A549 (cell line): ENCODE measurements at regions not wholly inside any gene's neighbourhood (a gene's known extent, or its start where the extent isn't known, plus 50 kb on each side); places are given as distances from the start of the nearest gene placed in this dataset.

Experiments
- ATAC-seq, 2 experiments: fragments of 200-7000 bp in 1 of 2; fragments of >200 bp in 1 of 2; cut with Nextera tagmentation in 1 of 2; cut with Tn5 transposase in 1 of 2; 3 replicates each; pipeline versions ENCODE4 v1.8.0 to v1.9.1; 2018 to 2020; ENCODE audit warnings: mild to moderate bottlenecking in 1 of 2, moderate library complexity in 1 of 2
- CTCF ChIA-PET: fragments of 300-600 bp; sonication (Branson Sonifier 250); formaldehyde crosslinking; extraction: SDS; loops from one replicate; lab custom pipeline; 2021; ENCODE audit warnings: antibody characterized with exemption, inconsistent platforms; lab: Yijun Ruan, JAX
- POLR2A ChIA-PET: fragments of 350-600 bp; formaldehyde crosslinking; extraction: SDS; loops from one replicate; lab custom pipeline; 2021; ENCODE audit warnings: antibody characterized with exemption, inconsistent platforms; lab: Yijun Ruan, JAX
- DNase-seq, 2 experiments: peaks; one replicate each; pipeline versions ENCODE4 v3.0.0 to v3.0.0-alpha.2; 2011 to 2016; ENCODE audit warnings: low read depth in 1 of 2, low spot score in 1 of 2
- FAIRE-seq: peaks from 2 replicates; lab custom pipeline; 2011; peaks lifted over from hg19 to GRCh38; lab: Jason Lieb, UNC
- H3K27ac ChIP-seq, 2 experiments: fragments of >200 bp; sonication (Bioruptor Twin); formaldehyde crosslinking; 3 replicates each; pipeline ENCODE4 v1.5.1; 2016 to 2017
- H3K4me1 ChIP-seq: fragments of >200 bp; sonication (Bioruptor Twin); formaldehyde crosslinking; 3 replicates; pipeline ENCODE4 v1.6.1; 2016
- H3K4me2 ChIP-seq: fragments of >200 bp; sonication (Bioruptor Twin); formaldehyde crosslinking; 3 replicates; pipeline ENCODE4 v1.6.1; 2016
- H3K4me3 ChIP-seq: fragments of >200 bp; sonication (Bioruptor Twin); formaldehyde crosslinking; 3 replicates; pipeline ENCODE4 v1.5.1; 2016
- H3K9me3 ChIP-seq: fragments of >200 bp; sonication (Bioruptor Twin); formaldehyde crosslinking; 3 replicates; pipeline ENCODE4 v1.6.1; 2016
- BCL3 ChIP-seq: fragments of >200 bp; sonication (Bioruptor Twin); formaldehyde crosslinking; IDR thresholded peaks from 3 replicates; pipeline ENCODE4 v1.6.1; 2016
- CEBPB ChIP-seq, 2 experiments: fragments of >200 bp in 1 of 2; sonication (Bioruptor Twin) in 1 of 2; formaldehyde crosslinking in 1 of 2; IDR thresholded peaks; 2 replicates each; pipeline ENCODE4 v1.6.1; 2012 to 2016
- CHD2 ChIP-seq: fragments of 150-350 bp; IDR thresholded peaks from 2 replicates; pipeline ENCODE4 v1.6.1; 2014; ENCODE audit warnings: low read length; ENCODE audit not compliant: partially characterized antibody
- CTCF ChIP-seq: fragments of >200 bp; sonication (Bioruptor Twin); formaldehyde crosslinking; IDR thresholded peaks from 3 replicates; pipeline ENCODE4 v1.5.1; 2016
- E2F6 ChIP-seq: IDR thresholded peaks from 2 replicates; pipeline ENCODE4 v1.6.1; 2012; ENCODE audit warnings: low read depth, borderline replicate concordance
- EHF ChIP-seq: fragments of 250-450 bp; sonication (Bioruptor Pico); IDR thresholded peaks from 2 replicates; pipeline ENCODE4 v1.5.0; 2020; ENCODE audit warnings: mild to moderate bottlenecking
- EHMT2 ChIP-seq: fragments of 200-600 bp; sonication (generic); IDR thresholded peaks from 2 replicates; pipeline ENCODE4 v1.6.1; 2016; ENCODE audit warnings: antibody characterized with exemption, low read depth, mild to moderate bottlenecking, moderate library complexity
- EP300 ChIP-seq, 2 experiments: fragments of >200 bp; sonication (Bioruptor Twin); formaldehyde crosslinking; IDR thresholded peaks; 2 replicates in 1 of 2; 3 replicates in 1 of 2; pipeline ENCODE4 v1.6.1; 2016 to 2017
- ESRRA ChIP-seq: fragments of 150-350 bp; IDR thresholded peaks from 2 replicates; pipeline ENCODE4 v1.6.1; 2014; ENCODE audit warnings: mild to moderate bottlenecking, low read length, borderline replicate concordance
- GATA3 ChIP-seq: IDR thresholded peaks from 2 replicates; pipeline ENCODE4 v1.6.1; 2012; ENCODE audit warnings: borderline replicate concordance
- HEYL ChIP-seq: fragments of 250-450 bp; sonication (Bioruptor Pico); IDR thresholded peaks from 2 replicates; pipeline ENCODE4 v1.8.0; 2021; ENCODE audit warnings: mild to moderate bottlenecking, moderate library complexity
- HOXA7 ChIP-seq: fragments of 250-450 bp; sonication (Bioruptor Pico); IDR thresholded peaks from 2 replicates; pipeline ENCODE4 v1.5.0; 2020; ENCODE audit warnings: mild to moderate bottlenecking, moderate library complexity
- JUN ChIP-seq, 2 experiments: fragments of >200 bp; sonication (Bioruptor Twin); formaldehyde crosslinking; IDR thresholded peaks; 2 replicates in 1 of 2; 3 replicates in 1 of 2; pipeline ENCODE4 v1.6.1; 2016 to 2017
- JUNB ChIP-seq: fragments of >200 bp; sonication (Bioruptor Twin); formaldehyde crosslinking; IDR thresholded peaks from 2 replicates; pipeline ENCODE4 v1.6.1; 2016
- KDM5A ChIP-seq: fragments of 200-600 bp; sonication (generic); IDR thresholded peaks from 2 replicates; pipeline ENCODE4 v1.6.1; 2016; ENCODE audit warnings: antibody characterized with exemption, mild to moderate bottlenecking
- NPAS2 ChIP-seq: fragments of 250-450 bp; sonication (Bioruptor Pico); IDR thresholded peaks from 2 replicates; pipeline ENCODE4 v1.8.0; 2022; ENCODE audit warnings: mild to moderate bottlenecking, moderate library complexity, borderline replicate concordance
- NR3C1 ChIP-seq: fragments of >200 bp; sonication (Bioruptor Twin); formaldehyde crosslinking; IDR thresholded peaks from 3 replicates; pipeline ENCODE4 v1.6.1; 2017
- POLR2A ChIP-seq: IDR thresholded peaks from 2 replicates; pipeline ENCODE4 v1.6.1; 2012; ENCODE audit warnings: mild to moderate bottlenecking, low read length
- POLR2AphosphoS2 ChIP-seq: conservative IDR thresholded peaks from 2 replicates; pipeline ENCODE4 v1.6.1; 2012; ENCODE audit warnings: low read length, improper control_type of control experiment, inconsistent platforms
- RAD21 ChIP-seq, 2 experiments: fragments of >200 bp in 1 of 2; sonication (Bioruptor Twin) in 1 of 2; formaldehyde crosslinking in 1 of 2; IDR thresholded peaks in 1 of 2; conservative IDR thresholded peaks in 1 of 2; 2 replicates in 1 of 2; 3 replicates in 1 of 2; pipeline ENCODE4 v1.6.1; 2012 to 2018; ENCODE audit warnings: inconsistent platforms in 1 of 2
- REST ChIP-seq: fragments of 200-600 bp; sonication (generic); IDR thresholded peaks from 2 replicates; pipeline ENCODE4 v1.6.1; 2016; ENCODE audit warnings: antibody characterized with exemption, mild to moderate bottlenecking, moderate library complexity
- TFCP2L1 ChIP-seq: fragments of 250-450 bp; sonication (Bioruptor Pico); IDR thresholded peaks from 2 replicates; pipeline ENCODE4 v1.5.0; 2021; ENCODE audit warnings: mild to moderate bottlenecking
- TP53 ChIP-seq: fragments of 250-450 bp; sonication (Bioruptor Pico); IDR thresholded peaks from 2 replicates; pipeline ENCODE4 v1.5.0; 2021; ENCODE audit warnings: mild to moderate bottlenecking, moderate library complexity
- ZC3H11A ChIP-seq: fragments of 450-650 bp; IDR thresholded peaks from 2 replicates; pipeline ENCODE4 v1.6.1; 2014; ENCODE audit warnings: antibody characterized with exemption, mild to moderate bottlenecking
- WGBS: methylation state at CpG from one replicate; pipeline ENCODE4 v1.1.6; 2017; ENCODE audit errors: missing lambda C conversion rate; 5-methylcytosine and 5-hydroxymethylcytosine counted together

DNA sequence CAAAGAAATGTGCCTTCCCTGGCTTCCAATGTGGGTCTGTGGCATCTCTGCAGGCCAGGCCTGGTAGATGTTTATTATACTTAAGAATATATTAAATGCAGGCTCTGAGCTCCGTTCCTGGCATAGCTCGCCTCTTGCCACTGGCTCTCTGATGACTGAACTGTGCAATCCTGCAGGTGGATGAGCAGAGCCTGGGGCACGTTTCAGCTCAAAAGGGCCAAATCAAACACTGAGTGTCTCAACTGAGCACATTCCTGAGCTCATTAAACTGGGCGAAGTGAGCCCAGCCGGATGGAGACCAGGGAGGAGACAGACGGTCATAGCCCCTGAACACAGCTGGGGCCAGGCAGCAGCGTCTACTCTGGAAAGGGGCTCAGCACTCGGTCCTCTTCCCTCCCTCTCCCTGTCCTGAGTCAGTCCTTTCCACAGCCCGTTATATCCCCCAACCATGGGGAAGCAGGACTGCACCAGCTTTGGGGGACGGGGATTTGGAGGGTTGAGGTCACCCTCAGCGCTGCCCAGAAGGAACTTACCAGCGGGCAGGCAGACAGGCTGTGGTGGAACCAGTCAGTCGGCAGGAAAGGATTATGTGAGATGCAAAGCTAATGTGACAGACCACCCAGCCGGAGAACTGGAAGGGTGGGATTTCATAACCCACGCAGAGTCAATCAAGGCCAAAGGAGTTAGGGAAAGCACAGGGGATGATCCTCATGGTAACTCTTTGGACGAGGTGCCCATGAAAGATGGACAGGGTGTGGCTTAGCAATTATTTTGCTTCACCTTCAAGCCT is 77.4 kb upstream of the ANKRD34C start:
- peaks cover 3% of the 10 kb centered on the region; the same call in 1 of the 3 replicates for H3K9me3 ChIP-seq
- no peak overlapping the region for H3K4me2 ChIP-seq
- FAIRE-seq = no peak

DNA sequence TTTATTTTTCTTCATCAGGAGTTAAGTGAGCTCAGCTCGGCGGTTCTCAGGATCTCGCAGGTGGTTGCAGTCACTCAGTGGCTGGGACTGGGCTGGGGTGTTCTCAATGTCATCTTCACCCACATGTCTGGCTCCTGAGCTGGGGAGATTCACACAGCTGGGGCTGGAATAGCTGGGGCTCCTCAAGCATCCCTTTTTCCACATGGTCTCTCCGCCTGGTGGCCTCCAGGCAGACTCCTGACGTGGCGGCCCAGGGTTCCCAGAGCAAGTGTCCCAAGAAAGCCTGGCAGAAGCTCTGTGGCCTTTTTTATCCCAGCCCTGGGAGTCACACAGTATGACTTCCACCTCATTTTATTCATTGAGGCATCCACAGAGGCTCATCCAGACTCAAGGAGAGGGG is 84.1 kb upstream of the ANKRD34C start:
- Histone ChIP-seq H3K27ac (no peak overlapping the region), H3K9me3 (peaks cover 3% of the 10 kb centered on the region; the same call in 1 of the 3 replicates), H3K4me1 (no peaks in the 10 kb centered on the region), H3K4me3 (no peak overlapping the region)
- ATAC-seq (no peak), DNase-seq (no peak), FAIRE-seq (no peak)
- POLR2A ChIA-PET = no interaction called here
- TF ChIP-seq ESRRA = no peak
- TF ChIP-seq NPAS2 (CRISPR knock-in tag) = no peak
- TF ChIP-seq RAD21 (conservative IDR thresholded peaks at IDR 0.05 in 1 of 2, IDR thresholded peaks at IDR 0.05 in 1 of 2) = no peak
- TF ChIP-seq JUN (IDR thresholded peaks at IDR 0.05) = no peak
- TF ChIP-seq POLR2A = no peak
- no peak for TF ChIP-seq CEBPB (IDR thresholded peaks at IDR 0.05)
- no peak for TF ChIP-seq CTCF
- TF ChIP-seq POLR2AphosphoS2 = no peak
- TF ChIP-seq, all 56 proteins: peak for 0
- CTCF ChIA-PET = interaction anchor here (0.8 to 27.4 kb wide), 6 partner anchors 8 to 170 kb away, joined by 3 to 518 read pairs (median 4); no protein-coding TSS in a partner anchor
- WGBS = 77% methylated on average over 6 of the region's 6 CpGs
- H3K4me2 ChIP-seq = no peak overlapping the region

More for the DNA sequence above, 77.4 kb upstream of the ANKRD34C start:
- POLR2A ChIA-PET = no interaction called here
- TF ChIP-seq KDM5A (no peak), EHMT2 (no peak), BCL3 (no peak), HEYL (no peak)
- ATAC-seq = no peak; a peak in 1 of 6 replicates
- 6% methylated on average over 16 of the region's 16 CpGs for WGBS
- no peaks in the 10 kb centered on the region for H3K4me1 ChIP-seq
- no peak overlapping the region for H3K27ac ChIP-seq
- CTCF ChIA-PET = interaction anchor here (1.0 to 7.2 kb wide), 5 partner anchors 15 to 454 kb away, joined by 3 to 62 read pairs (median 3); no protein-coding TSS in a partner anchor
- no peak overlapping the region for H3K4me3 ChIP-seq
- DNase-seq = no peak

DNA sequence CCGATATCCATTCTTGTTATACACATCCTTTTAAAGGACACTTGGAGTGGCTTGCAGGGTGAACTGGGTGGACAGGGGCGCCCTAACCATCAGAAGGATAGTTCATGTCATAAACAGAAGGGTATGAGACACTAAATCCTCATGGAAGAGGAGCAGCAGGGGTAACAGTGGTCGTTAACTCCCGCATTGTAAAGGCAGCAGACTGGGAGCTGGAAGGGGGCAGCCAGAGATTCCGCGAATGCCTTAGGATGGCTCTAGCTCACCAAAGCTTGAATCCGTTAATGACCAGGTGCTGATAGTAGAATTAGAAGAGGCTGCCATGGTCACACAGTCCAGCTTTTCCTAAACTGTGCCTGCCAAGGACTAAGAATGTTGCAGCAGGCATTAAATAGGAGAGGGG is 85.2 kb upstream of the ANKRD34C start:
- ATAC-seq = no peak
- DNase-seq = no peak
- FAIRE-seq = no peak
- WGBS = 48% methylated on average over 7 of the region's 7 CpGs
- ChIA-PET CTCF (interaction anchor here (1.1 to 27.4 kb wide), 4 partner anchors 13 to 169 kb away, joined by 3 to 518 read pairs (median 25); no protein-coding TSS in a partner anchor), POLR2A (no interaction called here)
- Histone ChIP-seq H3K27ac (no peak overlapping the region), H3K9me3 (no peaks in the 10 kb centered on the region; the same call in 2 of the 3 replicates), H3K4me1 (no peaks in the 10 kb centered on the region), H3K4me2 (no peak overlapping the region), H3K4me3 (no peak overlapping the region)
- TF ChIP-seq EHF (no peak), REST (no peak), EP300 (IDR thresholded peaks at IDR 0.05) (no peak), CTCF (no peak), CHD2 (no peak), ZC3H11A (no peak), GATA3 (no peak), TP53 (CRISPR knock-in tag) (no peak), JUNB (no peak), HOXA7 (CRISPR knock-in tag) (no peak), TFCP2L1 (no peak), E2F6 (no peak), NR3C1 (no peak)
